Colonic mucosa (tissue), 4 donors: ENCODE measurements at regions not wholly inside any gene's neighbourhood (a gene's known extent, or its start where the extent isn't known, plus 50 kb on each side); places are given as distances from the start of the nearest gene placed in this dataset.
A peak's percentile ranks its signal among the peaks of the same experiment; 100 is the strongest.

Source experiments
- DNase-seq: peaks from one replicate; pipeline ENCODE4 v3.0.0-alpha.2; 2020
- H3K27ac ChIP-seq: fragments of 200-600 bp; one replicate; pipeline ENCODE4 v1.8.0; 2021
- H3K27me3 ChIP-seq: fragments of 200-600 bp; one replicate; pipeline ENCODE4 v1.8.0; 2021
- H3K36me3 ChIP-seq: fragments of 200-600 bp; one replicate; pipeline ENCODE4 v1.8.0; 2021
- H3K4me1 ChIP-seq: fragments of 200-600 bp; one replicate; pipeline ENCODE4 v1.8.0; 2021; ENCODE audit warnings: mild to moderate bottlenecking
- H3K4me3 ChIP-seq: fragments of 200-600 bp; one replicate; pipeline ENCODE4 v1.8.0; 2021
- H3K9ac ChIP-seq, 2 donors: one replicate each; pipeline ENCODE4 v1.7.0; 2013; ENCODE audit warnings: control low read depth in 2 of 2, low read depth in 2 of 2, low read length in 2 of 2
- H3K9me3 ChIP-seq: fragments of 200-600 bp; one replicate; pipeline ENCODE4 v1.8.0; 2021
- CTCF ChIP-seq: fragments of 200-600 bp; IDR thresholded peaks from one replicate; pipeline ENCODE4 v1.8.0; 2022; ENCODE audit warnings: antibody characterized with exemption, mild to moderate bottlenecking
- intact Hi-C: fragments of 100-400 bp; cut with DNase I; formaldehyde crosslinking; loops from one replicate; pipeline ENCODE4 v1.14.1; 2022
- donor health status: healthy.
- donor health status: DM: no; HTN: no; CAD: no.
- donor health status: DM: no; HTN: no; CAD: no.

GRCh38 chr2:9144617-9145016 is 62.0 kb upstream of the ASAP2 start:
- no peaks in the 10 kb centered on the region for H3K27me3 ChIP-seq
- no peak overlapping the region for H3K27ac ChIP-seq
- H3K36me3 ChIP-seq = no peaks in the 10 kb centered on the region
- intact Hi-C loops = loop anchor here (2.0 to 5.0 kb wide), 2 partner anchors 188 to 272 kb away; no protein-coding TSS in a partner anchor
- no peak for DNase-seq
- no peak overlapping the region for H3K4me3 ChIP-seq
- no peak for TF ChIP-seq CTCF
- H3K9ac ChIP-seq = no peak overlapping the region
- H3K9me3 ChIP-seq = no peaks in the 10 kb centered on the region
- peaks cover 5% of the 10 kb centered on the region for H3K4me1 ChIP-seq

DNA sequence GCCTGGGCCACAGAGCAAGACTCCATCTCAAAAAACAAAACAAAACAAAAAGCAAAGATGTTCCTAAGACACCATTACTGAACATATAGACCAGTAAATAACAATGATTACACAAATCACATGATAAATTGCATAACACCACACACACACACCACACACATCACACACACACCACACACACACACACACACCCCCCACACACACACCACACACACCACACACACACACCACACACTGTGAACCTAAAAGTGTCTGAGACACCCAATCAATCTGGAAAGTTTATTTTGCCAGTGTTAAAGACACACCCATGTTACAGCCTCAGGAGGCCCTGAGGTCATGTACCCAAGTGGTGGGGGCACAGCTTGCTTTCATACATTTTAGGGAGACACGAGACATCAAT is 62.6 kb upstream of the ASAP2 start:
- H3K27ac ChIP-seq = no peak overlapping the region
- TF ChIP-seq CTCF = no peak
- intact Hi-C loops = loop anchor here (2.0 to 5.0 kb wide), 2 partner anchors 189 to 272 kb away; no protein-coding TSS in a partner anchor

DNA sequence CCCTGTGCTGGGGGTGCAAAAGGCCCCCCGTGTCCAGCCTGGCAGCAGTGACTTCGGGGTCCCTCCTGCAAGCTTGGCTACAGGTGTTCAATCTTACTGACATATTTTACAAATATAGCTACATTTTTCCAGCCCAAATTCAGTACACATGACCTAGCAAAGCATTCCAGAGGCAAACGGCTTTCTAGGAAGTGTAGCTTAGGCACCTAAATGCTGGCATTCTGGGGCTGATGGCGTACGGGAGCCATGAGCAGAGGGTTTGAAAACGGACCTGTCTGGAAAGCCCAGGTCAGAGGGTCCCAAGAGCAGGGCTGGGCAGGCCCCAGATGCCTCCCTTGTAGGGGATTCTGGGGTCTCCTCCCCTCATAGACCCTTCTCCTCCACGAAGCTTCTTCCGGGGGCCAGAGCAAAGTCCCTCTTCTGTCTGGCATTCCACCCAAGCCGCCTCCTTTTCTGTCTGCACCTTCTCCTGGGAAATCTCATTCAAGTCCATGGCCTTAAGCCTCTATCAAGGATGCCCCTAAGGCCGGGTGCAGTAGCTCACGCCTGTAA is 63.3 kb upstream of the ASAP2 start:
- Histone ChIP-seq H3K4me3 (peak overlapping the region; percentile 22), H3K27me3 (no peaks in the 10 kb centered on the region), H3K4me1 (peaks cover 5% of the 10 kb centered on the region), H3K9ac (peak overlapping the region; percentile 26 to 35), H3K9me3 (no peaks in the 10 kb centered on the region), H3K27ac (no peak overlapping the region), H3K36me3 (no peaks in the 10 kb centered on the region)
- TF ChIP-seq CTCF = no peak
- intact Hi-C loops = loop anchor here (5.0 kb wide), 1 partner anchor 271 kb away; no protein-coding TSS in a partner anchor
- DNase-seq = no peak

More for the DNA sequence above, 62.6 kb upstream of the ASAP2 start:
- Histone ChIP-seq H3K9me3 (no peaks in the 10 kb centered on the region), H3K9ac (no peak overlapping the region), H3K36me3 (no peaks in the 10 kb centered on the region), H3K27me3 (no peaks in the 10 kb centered on the region), H3K4me1 (peaks cover 5% of the 10 kb centered on the region), H3K4me3 (no peak overlapping the region)
- DNase-seq = no peak

- DNase-seq = peak; percentile 93
- intact Hi-C loops = loop anchor here (5.0 kb wide), 1 partner anchor 270 kb away; no protein-coding TSS in a partner anchor
- Histone ChIP-seq H3K27me3 (no peaks in the 10 kb centered on the region), H3K4me1 (peaks cover 7% of the 10 kb centered on the region), H3K4me3 (peak overlapping the region; percentile 22), H3K27ac (no peak overlapping the region), H3K9ac (peak overlapping the region; percentile 26 to 35), H3K36me3 (no peaks in the 10 kb centered on the region), H3K9me3 (no peaks in the 10 kb centered on the region)
- TF ChIP-seq CTCF = peak; percentile 97
These were observed 63.9 kb upstream of the ASAP2 start for GRCh38 chr2:9142551-9143263.

DNA sequence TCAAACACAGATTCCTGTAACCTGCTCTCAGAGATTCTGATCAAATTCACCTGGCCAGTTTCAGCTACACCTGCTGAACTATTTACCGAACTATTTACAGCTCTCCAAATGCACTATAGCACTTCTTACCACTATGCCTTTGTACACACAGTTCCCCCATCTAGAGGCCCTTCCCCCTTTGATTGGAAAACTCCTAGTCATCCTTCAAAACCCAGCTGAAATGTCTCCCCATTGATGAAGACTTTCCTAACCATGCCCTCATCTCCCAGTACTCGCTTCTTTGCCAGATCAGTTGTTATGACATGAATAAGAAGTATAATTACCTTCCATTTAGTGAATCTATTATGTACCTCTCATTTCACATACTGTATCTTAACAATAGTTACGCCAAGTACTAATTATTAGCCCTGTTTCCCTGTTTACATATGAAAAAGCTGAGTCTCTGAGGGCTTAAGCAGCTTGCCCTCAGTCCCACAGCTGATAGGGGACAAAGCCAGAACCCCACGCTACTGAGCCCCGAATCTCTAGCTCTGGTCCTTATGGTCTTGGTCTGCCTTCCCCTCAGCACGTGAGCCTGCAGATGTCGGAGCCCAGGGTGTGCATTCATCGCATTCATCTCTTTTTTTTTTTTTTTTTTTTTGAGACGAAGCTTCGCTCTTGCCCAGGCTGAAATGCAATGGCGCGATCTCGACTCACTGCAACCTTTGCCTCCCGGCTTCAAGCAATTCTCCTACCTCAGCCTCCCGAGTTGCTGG is 64.7 kb upstream of the ASAP2 start:
- intact Hi-C loops = loop anchor here (5.0 kb wide), 1 partner anchor 270 kb away; no protein-coding TSS in a partner anchor
- no peak for TF ChIP-seq CTCF
- Histone ChIP-seq H3K9me3 (no peaks in the 10 kb centered on the region), H3K9ac (no peak overlapping the region), H3K27ac (no peak overlapping the region), H3K27me3 (no peaks in the 10 kb centered on the region), H3K4me3 (no peak overlapping the region), H3K4me1 (peaks cover 11% of the 10 kb centered on the region), H3K36me3 (no peaks in the 10 kb centered on the region)
- DNase-seq = no peak
